ENCODE measurements at regions not wholly inside any gene's neighbourhood (a gene's known extent, or its start where the extent isn't known, plus 50 kb on each side); places are given as distances from the start of the nearest gene placed in this dataset.

DNA sequence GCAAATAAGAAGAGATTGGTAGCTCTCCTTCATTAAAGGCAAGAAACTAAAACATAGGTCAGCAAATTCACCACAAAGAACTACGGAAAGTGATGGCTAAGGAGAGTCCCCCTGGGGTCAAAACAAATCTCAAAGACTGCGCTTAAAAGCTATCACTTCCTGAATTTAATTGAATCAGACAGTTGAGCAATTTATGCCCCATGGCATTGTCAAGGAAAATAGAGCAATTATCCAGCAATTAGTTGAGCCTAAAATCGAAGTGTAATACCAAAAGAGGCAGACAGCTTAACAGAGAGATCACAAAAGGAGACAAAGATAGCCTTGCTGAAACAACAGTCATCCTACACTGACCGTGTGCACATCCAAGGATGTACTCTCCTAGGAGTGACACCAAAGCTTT, 74.4 kb upstream of the SCN10A start:
- no peak for TF ChIP-seq ZNF274 (IDR thresholded peaks at IDR 0.05; ENCODE audit: low read depth, low read length)
- no peak for TF ChIP-seq YY1 (IDR thresholded peaks at IDR 0.05; ENCODE audit: insufficient read depth, insufficient read length)
